HCT116 (cell line): ENCODE measurements at regions not wholly inside any gene's neighbourhood (a gene's known extent, or its start where the extent isn't known, plus 50 kb on each side); places are given as distances from the start of the nearest gene placed in this dataset.

ENCODE experiments used
- EZH2phosphoT487 ChIP-seq: fragments of 200-600 bp; IDR thresholded peaks from 2 replicates; pipeline ENCODE4 v1.6.1; 2018; ENCODE audit warnings: antibody characterized with exemption, borderline replicate concordance
- FOSL1 ChIP-seq: IDR thresholded peaks from 2 replicates; pipeline ENCODE4 v1.6.1; 2012; ENCODE audit warnings: low read depth
- RAD21 ChIP-seq: IDR thresholded peaks from 2 replicates; pipeline ENCODE4 v1.6.1; 2012; ENCODE audit warnings: low read depth, mild to moderate bottlenecking

- no peak for TF ChIP-seq EZH2phosphoT487
- TF ChIP-seq FOSL1, result no peak
- no peak for TF ChIP-seq RAD21
These were observed 432.4 kb upstream of the LUZP2 start for GRCh38 chr11:24064309-24064903.
